ENCODE measurements at regions not wholly inside any gene's neighbourhood (a gene's known extent, or its start where the extent isn't known, plus 50 kb on each side); places are given as distances from the start of the nearest gene placed in this dataset.

GRCh38 chr22:27581236-27581635, 220.3 kb downstream of the MN1 start:
- FAIRE-seq (no peak), DNase-seq (ENCODE audit: low read depth, low spot score) (no peak)
- Histone ChIP-seq H4K20me1 (ENCODE audit: control insufficient read depth, extremely low read depth, insufficient read depth, low read length) (no peaks in the 10 kb centered on the region), H3K4me3 (ENCODE audit: control insufficient read depth in 2 of 3, extremely low read depth in 1 of 3, insufficient read depth in 2 of 3, low read depth in 1 of 3, low read length in 3 of 3) (no peak overlapping the region), H3K79me2 (ENCODE audit: control insufficient read depth, insufficient read depth, low read length) (no peaks in the 10 kb centered on the region), H3K9me1 (ENCODE audit: control insufficient read depth, extremely low read depth, insufficient read depth, low read length) (no peaks in the 10 kb centered on the region), H3K27ac (ENCODE audit: control insufficient read depth, insufficient read depth, low read length) (no peak overlapping the region), H3K9me3 (ENCODE audit: control insufficient read depth, low read depth, low read length) (no peaks in the 10 kb centered on the region), H3K9ac (ENCODE audit: control insufficient read depth, extremely low read depth, insufficient read depth, low read length) (no peak overlapping the region), H3K4me2 (ENCODE audit: control insufficient read depth, extremely low read depth, insufficient read depth, low read depth, low read length) (no peak overlapping the region), H3K4me1 (ENCODE audit: control insufficient read depth, extremely low read depth, insufficient read depth, low read length) (peaks cover 22% of the 10 kb centered on the region), H3K36me3 (ENCODE audit: control insufficient read depth in 2 of 2, extremely low read depth in 1 of 2, insufficient read depth in 2 of 2, low read length in 2 of 2) (no peaks in the 10 kb centered on the region), H3K27me3 (ENCODE audit: control insufficient read depth, extremely low read depth, insufficient read depth, low read length) (peaks cover 3% of the 10 kb centered on the region), H2AFZ (ENCODE audit: control insufficient read depth, low read length) (no peak overlapping the region)
- dilution Hi-C loops (cut with MboI; ENCODE audit: extremely low pct_ligation_motif_present, low sequenced_read_pairs), result no loop called here
- TF ChIP-seq CTCF (optimal IDR thresholded peaks at IDR 0.05 in 1 of 3, IDR thresholded peaks at IDR 0.05 in 1 of 3, conservative IDR thresholded peaks at IDR 0.05 in 1 of 3; ENCODE audit: extremely low read depth in 1 of 3, insufficient read depth in 2 of 3, low read length in 3 of 3), result no peak
- TF ChIP-seq EZH2 (IDR thresholded peaks at IDR 0.05; ENCODE audit: low read length), result no peak

- Histone ChIP-seq H3K36me3 (ENCODE audit: control insufficient read depth in 2 of 2, extremely low read depth in 1 of 2, insufficient read depth in 2 of 2, low read length in 2 of 2) (no peaks in the 10 kb centered on the region), H2AFZ (ENCODE audit: control insufficient read depth, low read length) (no peak overlapping the region), H3K9me3 (ENCODE audit: control insufficient read depth, low read depth, low read length) (no peaks in the 10 kb centered on the region), H3K9ac (ENCODE audit: control insufficient read depth, extremely low read depth, insufficient read depth, low read length) (no peak overlapping the region), H4K20me1 (ENCODE audit: control insufficient read depth, extremely low read depth, insufficient read depth, low read length) (no peaks in the 10 kb centered on the region), H3K4me1 (ENCODE audit: control insufficient read depth, extremely low read depth, insufficient read depth, low read length) (peaks cover 18% of the 10 kb centered on the region), H3K4me3 (ENCODE audit: control insufficient read depth in 2 of 3, extremely low read depth in 1 of 3, insufficient read depth in 2 of 3, low read depth in 1 of 3, low read length in 3 of 3) (no peak overlapping the region), H3K27me3 (ENCODE audit: control insufficient read depth, extremely low read depth, insufficient read depth, low read length) (peaks cover 3% of the 10 kb centered on the region), H3K79me2 (ENCODE audit: control insufficient read depth, insufficient read depth, low read length) (no peaks in the 10 kb centered on the region), H3K4me2 (ENCODE audit: control insufficient read depth, extremely low read depth, insufficient read depth, low read depth, low read length) (no peak overlapping the region), H3K9me1 (ENCODE audit: control insufficient read depth, extremely low read depth, insufficient read depth, low read length) (no peaks in the 10 kb centered on the region), H3K27ac (ENCODE audit: control insufficient read depth, insufficient read depth, low read length) (no peak overlapping the region)
- DNase-seq (ENCODE audit: low read depth, low spot score) (no peak), FAIRE-seq (no peak)
- TF ChIP-seq CTCF (optimal IDR thresholded peaks at IDR 0.05 in 1 of 3, IDR thresholded peaks at IDR 0.05 in 1 of 3, conservative IDR thresholded peaks at IDR 0.05 in 1 of 3; ENCODE audit: extremely low read depth in 1 of 3, insufficient read depth in 2 of 3, low read length in 3 of 3) (no peak), EZH2 (IDR thresholded peaks at IDR 0.05; ENCODE audit: low read length) (no peak)
- dilution Hi-C loops (cut with MboI; ENCODE audit: extremely low pct_ligation_motif_present, low sequenced_read_pairs), result no loop called here
These were observed 219.9 kb downstream of the MN1 start for GRCh38 chr22:27581688-27582087.

Measured in keratinocyte (primary cell).